HepG2 (cell line): ENCODE measurements at regions not wholly inside any gene's neighbourhood (a gene's known extent, or its start where the extent isn't known, plus 50 kb on each side); places are given as distances from the start of the nearest gene placed in this dataset.

Experiments
- ATAC-seq: fragments of 200-7000 bp; cut with Tn5 transposase; 3 replicates; pipeline ENCODE4 v1.9.1; 2020; ENCODE audit warnings: mild to moderate bottlenecking, moderate library complexity
- BruUV-seq: library from RNA; stranded (reverse); fragments of 400-500 nt; replicated peaks from 2 replicates; lab custom pipeline; 2021; lab: Mats Ljungman, UMichigan
- CTCF ChIA-PET: fragments of 300-600 bp; formaldehyde crosslinking; extraction: SDS; loops from one replicate; lab custom pipeline; 2021; ENCODE audit warnings: low total read pairs, inconsistent platforms, low intra/inter-chr PET ratio; lab: Yijun Ruan, JAX
- POLR2A ChIA-PET: fragments of 350-600 bp; sonication (Branson Sonifier 250); formaldehyde crosslinking; loops from one replicate; lab custom pipeline; 2020; ENCODE audit warnings: antibody characterized with exemption, inconsistent platforms; lab: Yijun Ruan, JAX
- DNase-seq: peaks from one replicate; pipeline ENCODE4 v3.0.0-alpha.2; 2015; ENCODE audit warnings: low spot score
- FAIRE-seq: peaks from 3 replicates; lab custom pipeline; 2011; peaks lifted over from hg19 to GRCh38; lab: Jason Lieb, UNC
- H2AFZ ChIP-seq: one replicate; pipeline ENCODE4 v1.6.1; 2011; ENCODE audit warnings: low read length, inconsistent platforms
- H3K27ac ChIP-seq: fragments of 300-600 bp; 3 replicates; pipeline ENCODE4 v1.8.0; 2011; ENCODE audit warnings: mixed run types, mild to moderate bottlenecking, mixed read lengths, low read length, inconsistent platforms; ENCODE audit not compliant: insufficient read depth; ENCODE audit errors: extremely low read length
- H3K27me3 ChIP-seq, 2 experiments: fragments of 200-600 bp in 1 of 2; 2 replicates in 1 of 2; 3 replicates in 1 of 2; pipeline versions ENCODE4 v1.6.0 to v1.8.0; 2011; ENCODE audit warnings: low read length in 2 of 2, mild to moderate bottlenecking in 2 of 2, moderate library complexity in 2 of 2, inconsistent platforms in 1 of 2; ENCODE audit not compliant: insufficient read depth in 2 of 2, control insufficient read depth in 1 of 2
- H3K36me3 ChIP-seq, 2 experiments: fragments of 200-600 bp in 1 of 2; replicated peaks in 1 of 2; 2 replicates in 1 of 2; 3 replicates in 1 of 2; pipeline versions ENCODE4 v1.5.1 to v1.8.0; 2011; ENCODE audit warnings: low read length in 2 of 2, inconsistent platforms in 1 of 2; ENCODE audit not compliant: insufficient read depth in 2 of 2, control insufficient read depth in 1 of 2
- H3K4me1 ChIP-seq: 2 replicates; pipeline ENCODE4 v1.5.1; 2012; ENCODE audit warnings: low read length, inconsistent platforms; ENCODE audit not compliant: insufficient read depth
- H3K4me2 ChIP-seq: 2 replicates; pipeline ENCODE4 v1.6.0; 2011; ENCODE audit warnings: low read depth, low read length, inconsistent platforms
- H3K4me3 ChIP-seq, 3 experiments: fragments of 200-600 bp in 1 of 3; sonication (generic), shearing (Covaris generic) in 1 of 3; replicated peaks in 1 of 3; 2 replicates each; pipeline ENCODE4 v1.5.1; 2011 to 2016; ENCODE audit warnings: low read length in 3 of 3, inconsistent platforms in 2 of 3, low read depth in 2 of 3, mild to moderate bottlenecking in 2 of 3, control low read depth in 1 of 3, mixed read lengths in 1 of 3; ENCODE audit not compliant: insufficient read depth in 1 of 3
- H3K79me2 ChIP-seq: one replicate; pipeline ENCODE4 v1.6.1; 2011; ENCODE audit warnings: low read length, inconsistent platforms; ENCODE audit not compliant: insufficient read depth
- H3K9ac ChIP-seq: 2 replicates; pipeline ENCODE4 v1.6.0; 2011; ENCODE audit warnings: mild to moderate bottlenecking, low read depth, low read length, inconsistent platforms; ENCODE audit not compliant: insufficient read depth
- H3K9me3 ChIP-seq: 2 replicates; pipeline ENCODE4 v1.5.1; 2012; ENCODE audit warnings: mild to moderate bottlenecking, low read length
- H4K20me1 ChIP-seq: 2 replicates; pipeline ENCODE4 v1.6.0; 2011; ENCODE audit warnings: inconsistent platforms, mild to moderate bottlenecking, low read length, moderate library complexity; ENCODE audit not compliant: insufficient read depth
- ARNT ChIP-seq: fragments of 450-650 bp; IDR thresholded peaks from 2 replicates; pipeline ENCODE4 v1.6.1; 2017
- BORCS8-MEF2B ChIP-seq: sonication (generic); formaldehyde crosslinking; IDR thresholded peaks from 2 replicates; pipeline ENCODE4 v1.8.0; 2022; ENCODE audit warnings: mild to moderate bottlenecking, missing genetic modification reagents
- CCDC6 ChIP-seq: sonication (generic); formaldehyde crosslinking; IDR thresholded peaks from 2 replicates; pipeline ENCODE4 v1.8.1; 2022; ENCODE audit warnings: mild to moderate bottlenecking, missing genetic modification reagents, moderate library complexity
- DDIT3 ChIP-seq: sonication (generic); formaldehyde crosslinking; IDR thresholded peaks from 2 replicates; pipeline ENCODE4 v1.4.0; 2020; ENCODE audit warnings: mild to moderate bottlenecking, missing genetic modification reagents
- ELF1 ChIP-seq: sonication (generic); formaldehyde crosslinking; IDR thresholded peaks from 2 replicates; pipeline ENCODE4 v1.4.0; 2020; ENCODE audit warnings: missing genetic modification reagents
- ELK4 ChIP-seq: sonication (generic); formaldehyde crosslinking; IDR thresholded peaks from 2 replicates; pipeline ENCODE4 v1.9.0; 2021; ENCODE audit warnings: missing genetic modification reagents, borderline replicate concordance
- HBP1 ChIP-seq: IDR thresholded peaks from 2 replicates; pipeline ENCODE4 v1.6.1; 2016; ENCODE audit warnings: low read depth, control low read depth
- HMG20A ChIP-seq: IDR thresholded peaks from 2 replicates; pipeline ENCODE4 v1.6.1; 2016; ENCODE audit warnings: borderline replicate concordance
- HMGXB4 ChIP-seq, 2 experiments: sonication (generic) in 1 of 2; formaldehyde crosslinking in 1 of 2; IDR thresholded peaks; 2 replicates each; pipeline versions ENCODE4 v1.4.0 to v1.6.1; 2018 to 2020; ENCODE audit warnings: missing genetic modification reagents in 2 of 2, borderline replicate concordance in 1 of 2, low read depth in 1 of 2, mild to moderate bottlenecking in 1 of 2, missing biosample characterization in 1 of 2
- MEF2D ChIP-seq: sonication (generic); formaldehyde crosslinking; IDR thresholded peaks from 2 replicates; pipeline ENCODE4 v1.5.1; 2020; ENCODE audit warnings: mild to moderate bottlenecking, missing genetic modification reagents
- MXD4 ChIP-seq: IDR thresholded peaks from 2 replicates; pipeline ENCODE4 v1.6.1; 2016; ENCODE audit warnings: mild to moderate bottlenecking, missing biosample characterization, missing genetic modification reagents
- PHF8 ChIP-seq: sonication (generic); formaldehyde crosslinking; IDR thresholded peaks from 2 replicates; pipeline ENCODE4 v1.5.0; 2020; ENCODE audit warnings: missing genetic modification reagents
- SSRP1 ChIP-seq: IDR thresholded peaks from 2 replicates; pipeline ENCODE4 v1.6.1; 2016; ENCODE audit warnings: control low read depth
- STAG1 ChIP-seq: sonication (generic); formaldehyde crosslinking; IDR thresholded peaks from 2 replicates; pipeline ENCODE4 v1.4.0; 2020; ENCODE audit warnings: missing genetic modification reagents
- TEAD3 ChIP-seq: optimal IDR thresholded peaks from 2 replicates; pipeline ENCODE3; 2016; ENCODE audit warnings: borderline replicate concordance
- ZNF609 ChIP-seq: sonication (generic); formaldehyde crosslinking; IDR thresholded peaks from 2 replicates; pipeline ENCODE4 v1.4.0; 2020; ENCODE audit warnings: mild to moderate bottlenecking, missing genetic modification reagents, borderline replicate concordance
- in situ Hi-C: cut with HindIII; loops from 2 replicates; pipeline ENCODE4 v1.10.0; 2017; ENCODE audit warnings: low pct_unique_long_range_greater_than_20kb; ENCODE audit not compliant: extremely low pct_ligation_motif_present
- intact Hi-C: fragments of 100-400 bp; cut with micrococcal nuclease; formaldehyde crosslinking; loops from one replicate; pipeline ENCODE4 v1.10.0; 2022; ENCODE audit not compliant: unreplicated experiment

GRCh38 chr18:38648179-38648578 is 1082.6 kb upstream of the CELF4 start (continued):
- TF ChIP-seq DDIT3 (CRISPR knock-in tag) (no peak), CCDC6 (CRISPR knock-in tag) (no peak), SSRP1 (no peak)
- TF ChIP-seq, all 625 proteins: peak for 0

GRCh38 chr18:38646296-38646695 is 1080.7 kb upstream of the CELF4 start:
- CTCF ChIA-PET: no interaction called here
- no peaks in the 10 kb centered on the region for H3K9me3 ChIP-seq
- H3K4me2 ChIP-seq: no peak overlapping the region
- no peak overlapping the region for H3K27ac ChIP-seq
- no peaks in the 10 kb centered on the region for H3K4me1 ChIP-seq
- no peak overlapping the region for H3K4me3 ChIP-seq
- H3K27me3 ChIP-seq: no peaks in the 10 kb centered on the region
- ATAC-seq (no peak), DNase-seq (no peak), FAIRE-seq (no peak)
- H2AFZ ChIP-seq: no peak overlapping the region
- H3K36me3 ChIP-seq: no peaks in the 10 kb centered on the region
- BruUV-seq: no TSS peak
- H3K79me2 ChIP-seq: no peaks in the 10 kb centered on the region
- in situ Hi-C loops: no loop called here
- no peaks in the 10 kb centered on the region for H4K20me1 ChIP-seq
- POLR2A ChIA-PET: no interaction called here
- H3K9ac ChIP-seq: no peak overlapping the region
- intact Hi-C loops: no loop called here
- no peak for TF ChIP-seq BORCS8-MEF2B (CRISPR knock-in tag)
- TF ChIP-seq ARNT: no peak
- TF ChIP-seq ZNF609 (CRISPR knock-in tag): no peak
- TF ChIP-seq PHF8 (CRISPR knock-in tag): no peak
- no peak for TF ChIP-seq HMG20A (CRISPR knock-in tag)
- TF ChIP-seq TEAD3 (CRISPR knock-in tag): no peak
- TF ChIP-seq ELK4 (CRISPR knock-in tag): no peak
- TF ChIP-seq MXD4: no peak
- no peak for TF ChIP-seq HMGXB4 (CRISPR knock-in tag; IDR thresholded peaks at IDR 0.05; ENCODE audit: borderline replicate concordance in 1 of 2, low read depth in 1 of 2)
- TF ChIP-seq STAG1 (CRISPR knock-in tag): no peak
- no peak for TF ChIP-seq ELF1
- no peak for TF ChIP-seq HBP1 (CRISPR knock-in tag)
- no peak for TF ChIP-seq MEF2D (CRISPR knock-in tag)
